GM12892 (cell line): ENCODE measurements at regions not wholly inside any gene's neighbourhood (a gene's known extent, or its start where the extent isn't known, plus 50 kb on each side); places are given as distances from the start of the nearest gene placed in this dataset.
"Not testable (repeated sequence)": the region's sequence is repeated elsewhere in the genome, so short reads cannot be mapped to it uniquely, and the experiment has no call there.

Experiments
- POLR2A ChIP-seq: IDR thresholded peaks from 2 replicates; pipeline ENCODE4 v1.6.1; 2011; ENCODE audit warnings: low read depth, low read length, control low read depth
- POLR2AphosphoS5 ChIP-seq: IDR thresholded peaks from 2 replicates; pipeline ENCODE4 v1.6.1; 2011; ENCODE audit warnings: low read depth, low read length, control low read depth

DNA sequence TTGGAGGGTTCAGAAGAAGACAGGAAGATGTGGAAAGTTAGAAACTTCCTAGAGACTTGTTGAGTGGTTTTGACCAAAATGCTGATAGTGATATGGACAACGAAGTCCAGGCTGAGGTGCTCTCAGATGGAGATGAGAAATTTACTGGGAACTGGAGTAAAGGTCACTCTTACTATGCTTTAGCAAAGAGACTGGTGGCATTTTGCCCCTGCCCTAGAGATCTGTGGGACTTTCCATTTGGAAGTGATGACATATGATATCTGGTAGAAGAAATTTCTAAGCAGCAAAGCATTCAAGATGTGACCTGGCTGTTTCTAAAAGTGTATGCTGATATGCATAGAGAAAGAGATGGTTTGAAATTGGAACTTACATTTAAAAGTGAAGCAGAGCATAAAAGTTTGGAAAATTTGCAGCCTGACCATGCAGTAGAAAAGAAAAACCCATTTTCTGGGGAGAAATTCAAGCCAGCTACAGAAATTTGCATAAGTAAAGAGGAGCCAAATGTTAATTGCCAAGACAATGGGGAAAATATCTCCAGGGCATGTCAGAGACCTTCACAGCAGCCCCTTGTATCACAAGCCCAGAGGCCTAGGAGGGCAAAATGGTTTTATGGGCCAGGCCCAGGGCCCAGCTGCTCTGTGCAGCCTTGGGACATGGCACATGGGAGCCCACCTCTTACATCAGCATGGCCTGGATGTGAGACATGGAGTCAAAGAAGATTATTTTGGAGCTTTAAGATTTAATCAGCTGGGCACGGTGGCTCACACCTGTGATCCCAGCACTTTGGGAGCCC, 63.1 kb upstream of the SLC1A4 start:
- not testable (repeated sequence) for TF ChIP-seq POLR2AphosphoS5, POLR2A
